ENCODE measurements at regions not wholly inside any gene's neighbourhood (a gene's known extent, or its start where the extent isn't known, plus 50 kb on each side); places are given as distances from the start of the nearest gene placed in this dataset.
A peak's percentile ranks its signal among the peaks of the same experiment; 100 is the strongest.

DNA sequence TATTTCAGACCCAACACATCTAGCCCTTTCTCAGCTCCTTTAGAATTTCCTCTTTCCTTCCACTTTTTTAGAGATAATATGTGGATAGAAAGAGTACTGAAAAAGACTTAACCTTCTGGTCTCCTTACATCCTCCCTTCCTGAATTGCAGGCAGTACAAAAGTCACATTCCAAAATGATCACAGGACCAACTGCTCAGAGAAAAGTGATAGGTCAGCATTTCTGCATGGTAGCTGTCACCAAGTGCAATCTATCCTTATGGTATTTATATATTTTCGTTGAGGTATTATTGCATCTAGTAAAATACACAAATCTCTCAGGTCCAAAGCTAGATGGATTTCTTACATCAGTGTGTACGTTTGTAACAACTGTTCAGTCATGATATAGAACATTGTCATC, 427.5 kb downstream of the LPIN1 start:
- no peaks in the 10 kb centered on the region for H3K9me3 ChIP-seq
- intact Hi-C loops (cut with DNase I), result no loop called here
- H3K27ac ChIP-seq, result no peak overlapping the region
- ATAC-seq (no peak), DNase-seq (no peak)
- TF ChIP-seq, protein P1, sequence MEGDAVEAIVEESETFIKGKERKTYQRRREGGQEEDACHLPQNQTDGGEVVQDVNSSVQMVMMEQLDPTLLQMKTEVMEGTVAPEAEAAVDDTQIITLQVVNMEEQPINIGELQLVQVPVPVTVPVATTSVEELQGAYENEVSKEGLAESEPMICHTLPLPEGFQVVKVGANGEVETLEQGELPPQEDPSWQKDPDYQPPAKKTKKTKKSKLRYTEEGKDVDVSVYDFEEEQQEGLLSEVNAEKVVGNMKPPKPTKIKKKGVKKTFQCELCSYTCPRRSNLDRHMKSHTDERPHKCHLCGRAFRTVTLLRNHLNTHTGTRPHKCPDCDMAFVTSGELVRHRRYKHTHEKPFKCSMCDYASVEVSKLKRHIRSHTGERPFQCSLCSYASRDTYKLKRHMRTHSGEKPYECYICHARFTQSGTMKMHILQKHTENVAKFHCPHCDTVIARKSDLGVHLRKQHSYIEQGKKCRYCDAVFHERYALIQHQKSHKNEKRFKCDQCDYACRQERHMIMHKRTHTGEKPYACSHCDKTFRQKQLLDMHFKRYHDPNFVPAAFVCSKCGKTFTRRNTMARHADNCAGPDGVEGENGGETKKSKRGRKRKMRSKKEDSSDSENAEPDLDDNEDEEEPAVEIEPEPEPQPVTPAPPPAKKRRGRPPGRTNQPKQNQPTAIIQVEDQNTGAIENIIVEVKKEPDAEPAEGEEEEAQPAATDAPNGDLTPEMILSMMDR (IDR thresholded peaks at IDR 0.05), result no peak
- H3K4me1 ChIP-seq, result peaks cover under 1 to 31% of the 10 kb centered on the region in 2 donors
- H3K4me3 ChIP-seq, result no peak overlapping the region
- no peaks in the 10 kb centered on the region for H3K27me3 ChIP-seq
- H3K36me3 ChIP-seq, result no peaks in the 10 kb centered on the region

GRCh38 chr2:12175323-12175722, 428.9 kb downstream of the LPIN1 start:
- no peaks in the 10 kb centered on the region for H3K27me3 ChIP-seq
- ATAC-seq (no peak), DNase-seq (no peak)
- intact Hi-C loops (cut with DNase I), result no loop called here
- TF ChIP-seq, protein P1 (IDR thresholded peaks at IDR 0.05), result no peak
- no peaks in the 10 kb centered on the region for H3K9me3 ChIP-seq
- H3K27ac ChIP-seq, result no peak overlapping the region
- no peaks in the 10 kb centered on the region for H3K36me3 ChIP-seq
- no peak overlapping the region for H3K4me3 ChIP-seq
- H3K4me1 ChIP-seq, result peaks cover 0 to 17% of the 10 kb centered on the region in 2 donors

- TF ChIP-seq, protein P1 (IDR thresholded peaks at IDR 0.05), result no peak
- Histone ChIP-seq H3K27ac (peak overlapping the region in 1 of 2 donors; percentile 33), H3K4me1 (peaks cover 0 to 15% of the 10 kb centered on the region in 2 donors), H3K27me3 (no peaks in the 10 kb centered on the region), H3K9me3 (no peaks in the 10 kb centered on the region), H3K4me3 (no peak overlapping the region), H3K36me3 (no peaks in the 10 kb centered on the region)
- intact Hi-C loops (cut with DNase I), result no loop called here
- ATAC-seq (peak; percentile 76), DNase-seq (peak in 1 of 4 donors; percentile 46)
Observed at GRCh38 chr2:12176623-12177454, 430.4 kb downstream of the LPIN1 start.

- DNase-seq (peak in 2 of 4 donors; percentile 91 to 95), ATAC-seq (peak; percentile 38)
- no peaks in the 10 kb centered on the region for H3K36me3 ChIP-seq
- TF ChIP-seq, protein P1 (IDR thresholded peaks at IDR 0.05), result no peak
- H3K4me1 ChIP-seq, result peaks cover 0 to 15% of the 10 kb centered on the region in 2 donors
- no peak overlapping the region for H3K4me3 ChIP-seq
- no peaks in the 10 kb centered on the region for H3K9me3 ChIP-seq
- intact Hi-C loops (cut with DNase I), result no loop called here
- H3K27ac ChIP-seq, result peak overlapping the region in 1 of 2 donors; percentile 24
- H3K27me3 ChIP-seq, result no peaks in the 10 kb centered on the region
Observed at GRCh38 chr2:12177455-12178288, 431.2 kb downstream of the LPIN1 start.

All from left lung (tissue), 4 donors.